Left lung (tissue), 4 donors: ENCODE measurements at regions not wholly inside any gene's neighbourhood (a gene's known extent, or its start where the extent isn't known, plus 50 kb on each side); places are given as distances from the start of the nearest gene placed in this dataset.

Experiments
- ATAC-seq: fragments of 200-7000 bp; cut with Tn5 transposase; one replicate; pipeline ENCODE4 v1.9.1; 2020; ENCODE audit warnings: moderate library complexity
- DNase-seq, 4 donors: peaks; one replicate each; pipeline ENCODE4 v3.0.0-alpha.2; 2013 to 2020
- H3K27ac ChIP-seq, 2 donors: fragments of 200-600 bp; sonication (generic) in 1 of 2; one replicate each; pipeline versions ENCODE4 v1.5.0 to v1.8.0; 2020 to 2021
- H3K27me3 ChIP-seq, 2 donors: fragments of 200-600 bp; sonication (generic) in 1 of 2; one replicate each; pipeline versions ENCODE4 v1.5.0 to v1.8.0; 2020 to 2021
- H3K36me3 ChIP-seq, 2 donors: fragments of 200-600 bp; sonication (generic) in 1 of 2; one replicate each; pipeline versions ENCODE4 v1.5.0 to v1.8.0; 2020 to 2021
- H3K4me1 ChIP-seq, 2 donors: fragments of 200-600 bp; one replicate each; pipeline ENCODE4 v1.8.0; 2021
- H3K4me3 ChIP-seq, 2 donors: fragments of 200-600 bp; sonication (generic) in 1 of 2; one replicate each; pipeline versions ENCODE4 v1.5.0 to v1.8.0; 2020 to 2021; ENCODE audit warnings: mild to moderate bottlenecking in 1 of 2
- H3K9me3 ChIP-seq, 2 donors: fragments of 200-600 bp; sonication (generic) in 1 of 2; one replicate each; pipeline versions ENCODE4 v1.5.0 to v1.8.0; 2020 to 2021
- CTCF ChIP-seq, 2 donors: fragments of 200-600 bp; sonication (generic) in 1 of 2; IDR thresholded peaks; one replicate each; pipeline versions ENCODE4 v1.5.0 to v1.8.0; 2021; ENCODE audit warnings: antibody characterized with exemption in 2 of 2
- intact Hi-C, 2 donors: fragments of 100-400 bp; cut with DNase I; formaldehyde crosslinking; loops; one replicate each; pipeline versions ENCODE4 v1.11.2 to v1.14.2; 2022
- donor health status: DM: no; HTN: yes; CAD: no.
- donor health status: DM: no; HTN: no; CAD: no.

- Histone ChIP-seq H3K27ac (no peak overlapping the region), H3K27me3 (no peaks in the 10 kb centered on the region), H3K4me3 (no peak overlapping the region), H3K36me3 (no peaks in the 10 kb centered on the region), H3K4me1 (no peaks in the 10 kb centered on the region), H3K9me3 (no peaks in the 10 kb centered on the region)
- no peak for TF ChIP-seq CTCF (IDR thresholded peaks at IDR 0.05)
- ATAC-seq, result no peak
- no peak for DNase-seq
- intact Hi-C loops, result no loop called here
Measured at GRCh38 chr2:47620770-47621437, 50.1 kb upstream of the KCNK12 start.
